NCI-H146 (cell line): ENCODE measurements at regions not wholly inside any gene's neighbourhood (a gene's known extent, or its start where the extent isn't known, plus 50 kb on each side); places are given as distances from the start of the nearest gene placed in this dataset.

Source experiments
- DNase-seq: peaks from one replicate; lab custom pipeline; 2025; lab: John Stamatoyannopoulos, UW

GRCh38 chr3:94512876-94513275 is 450.0 kb downstream of the NSUN3 start:
- DNase-seq = no peak

GRCh38 chr3:94513600-94513999 is 450.7 kb downstream of the NSUN3 start:
- DNase-seq = no peak

DNA sequence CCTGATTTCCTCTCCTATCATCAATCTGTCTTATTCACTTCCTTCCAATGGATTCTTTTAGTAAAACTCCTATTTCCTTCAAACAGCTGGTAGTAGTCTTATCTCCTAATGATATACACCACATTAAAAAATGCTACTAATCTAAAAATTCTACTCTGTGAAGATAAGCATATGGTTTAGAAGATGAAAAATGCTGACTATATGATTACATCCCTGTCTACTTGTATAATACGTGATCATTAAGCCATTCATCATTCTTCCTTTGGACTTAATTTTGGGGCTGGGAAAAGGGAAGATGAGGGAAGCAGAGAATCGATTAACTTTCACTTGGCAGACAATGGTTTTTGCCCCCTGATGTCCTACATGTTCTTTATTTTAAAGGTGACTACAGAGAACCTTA is 453.1 kb downstream of the NSUN3 start:
- no peak for DNase-seq

DNA sequence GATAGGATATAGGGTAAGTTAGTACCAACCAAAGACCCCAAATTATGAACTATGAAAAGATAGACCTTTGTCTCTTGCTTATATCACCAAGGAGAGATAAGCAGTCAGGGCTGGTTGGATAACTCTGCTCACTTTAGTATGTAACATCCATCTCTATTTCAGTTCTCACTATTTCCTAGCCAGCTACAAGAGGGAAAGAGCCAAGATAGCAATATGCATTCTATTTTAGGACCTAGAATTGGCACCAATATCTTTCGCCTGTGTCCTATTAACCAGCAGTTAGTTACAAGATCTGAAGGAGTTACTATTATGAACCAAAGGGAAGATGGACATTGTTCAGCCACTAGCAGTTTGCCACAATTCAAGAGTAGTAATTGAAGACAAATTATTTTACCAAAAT is 457.5 kb downstream of the NSUN3 start:
- no peak for DNase-seq

DNA sequence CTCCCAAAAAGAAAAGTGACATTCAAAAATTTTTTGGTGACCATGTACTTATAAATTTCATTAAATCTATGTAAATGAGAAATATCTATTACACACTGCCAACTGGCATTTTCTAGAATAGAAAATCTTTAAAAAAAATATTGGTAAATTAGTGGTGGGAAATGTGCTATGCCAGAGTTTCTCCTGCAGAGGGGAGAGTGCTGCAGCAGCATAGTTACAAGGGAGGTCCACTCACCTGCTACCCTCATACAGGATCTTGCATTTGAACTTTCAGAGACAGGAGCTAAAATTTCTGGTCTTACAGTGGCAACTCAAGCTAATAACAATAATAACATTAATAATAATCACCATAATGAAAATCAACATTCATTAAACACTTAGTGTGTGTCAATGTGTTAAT is 459.6 kb downstream of the NSUN3 start:
- DNase-seq = no peak

- DNase-seq = no peak
Observed at GRCh38 chr3:94524102-94524919, 461.4 kb downstream of the NSUN3 start.

DNA sequence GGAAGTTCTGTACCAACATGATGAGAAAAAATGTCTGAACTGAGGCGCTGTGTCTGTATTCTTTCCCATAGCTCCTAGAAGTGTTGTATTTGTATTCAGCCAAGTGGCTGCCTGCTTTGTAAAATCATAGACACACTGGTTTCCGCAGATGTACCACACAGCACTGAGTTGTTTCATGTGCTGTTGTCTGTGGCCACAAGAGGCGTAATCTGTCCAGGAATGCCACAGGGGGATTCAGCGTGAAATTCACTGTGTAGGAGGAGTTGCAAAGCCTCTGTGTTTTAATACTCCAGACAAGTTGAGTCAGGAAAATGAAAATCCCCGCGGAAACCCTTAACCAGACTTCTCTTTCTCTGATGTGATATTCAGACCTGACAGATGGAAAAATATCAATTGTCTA is 462.2 kb downstream of the NSUN3 start:
- no peak for DNase-seq

DNA sequence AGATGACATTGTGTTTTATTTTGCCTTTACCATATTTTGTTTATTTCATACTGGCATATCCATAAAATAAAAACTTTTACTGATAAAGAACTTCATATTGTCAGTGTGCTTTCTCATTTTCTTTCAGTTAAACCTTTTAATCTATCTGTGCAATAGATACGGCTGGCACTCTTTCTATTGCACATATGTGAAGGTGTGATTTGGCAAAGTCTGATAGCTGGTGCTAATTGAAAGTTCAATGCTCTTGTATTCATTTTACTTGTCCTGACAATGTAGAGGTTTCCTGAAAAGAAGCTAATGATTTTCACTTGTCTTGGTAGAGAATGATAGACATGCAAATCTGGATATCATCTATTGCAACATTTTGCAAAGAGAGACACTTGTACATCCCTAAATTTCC is 467.0 kb downstream of the NSUN3 start:
- no peak for DNase-seq

- DNase-seq = no peak
Observed at GRCh38 chr3:94532951-94533350, 470.1 kb downstream of the NSUN3 start.

DNA sequence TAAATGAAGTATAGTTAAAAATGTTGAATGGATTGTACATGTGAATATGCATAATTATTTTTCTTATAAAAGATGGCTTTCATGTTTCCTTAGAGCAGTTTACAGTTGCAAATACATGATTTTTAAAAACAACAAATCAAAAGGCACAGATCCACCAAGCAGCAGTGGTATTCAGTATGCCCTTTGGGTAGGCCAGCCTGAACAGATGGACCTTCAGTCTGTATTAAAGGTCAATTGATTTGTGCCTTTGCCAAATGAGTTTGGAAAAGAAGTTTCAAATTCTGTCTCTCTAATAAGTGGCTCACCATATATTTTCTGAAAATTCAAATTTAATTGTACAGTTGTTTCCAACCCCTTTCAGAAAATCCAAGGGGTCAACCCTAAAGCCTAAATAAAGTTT is 477.1 kb downstream of the NSUN3 start:
- no peak for DNase-seq

DNA sequence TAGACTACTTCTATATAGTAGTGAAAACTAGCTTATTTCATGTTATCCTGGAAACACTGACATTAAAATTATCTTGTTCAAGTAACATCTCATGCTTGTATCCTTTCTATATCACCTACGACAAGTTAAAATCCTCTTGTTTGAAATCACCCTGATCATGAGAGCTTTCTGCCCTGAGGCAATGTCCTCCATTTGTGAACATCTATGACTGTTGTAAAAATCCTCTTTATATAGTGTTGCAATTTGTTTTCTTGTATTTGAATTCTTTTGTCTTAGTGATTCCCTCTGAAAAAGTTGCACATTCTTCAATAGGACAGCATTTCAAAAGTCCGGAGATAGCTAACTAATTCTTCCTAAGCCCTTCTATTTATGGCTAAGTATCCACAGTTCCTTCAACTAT is 480.3 kb downstream of the NSUN3 start:
- DNase-seq = no peak

DNA sequence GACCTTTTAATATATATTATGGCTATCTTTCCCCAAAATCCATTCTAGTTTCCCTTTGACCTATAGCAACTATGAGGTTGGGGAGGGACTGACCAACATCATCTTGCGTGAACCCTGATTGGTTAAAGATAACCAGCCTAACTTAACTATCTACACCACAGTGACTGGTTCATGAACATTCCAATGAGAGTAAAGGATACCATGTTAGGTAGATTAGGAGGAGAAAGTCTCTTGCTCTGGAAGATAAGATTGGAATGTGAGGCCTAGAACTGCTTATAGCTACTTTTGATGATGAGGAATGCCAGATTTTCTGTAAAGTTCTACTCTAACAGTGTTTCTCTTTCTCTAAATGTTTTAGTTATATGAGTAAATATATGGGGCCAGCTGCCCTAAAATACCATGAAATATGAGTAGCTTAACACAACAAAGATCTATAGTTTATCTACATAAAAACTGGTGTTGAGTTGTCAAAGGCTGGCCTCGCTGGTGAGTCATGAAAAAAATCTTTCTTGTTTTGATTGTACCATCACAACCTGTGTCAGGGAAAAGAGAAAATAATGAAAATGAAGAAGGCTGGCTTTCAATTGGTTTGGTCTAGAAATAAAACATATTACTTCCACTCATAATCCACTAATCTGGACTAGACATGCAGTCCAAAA is 481.4 kb downstream of the NSUN3 start:
- no peak for DNase-seq

DNA sequence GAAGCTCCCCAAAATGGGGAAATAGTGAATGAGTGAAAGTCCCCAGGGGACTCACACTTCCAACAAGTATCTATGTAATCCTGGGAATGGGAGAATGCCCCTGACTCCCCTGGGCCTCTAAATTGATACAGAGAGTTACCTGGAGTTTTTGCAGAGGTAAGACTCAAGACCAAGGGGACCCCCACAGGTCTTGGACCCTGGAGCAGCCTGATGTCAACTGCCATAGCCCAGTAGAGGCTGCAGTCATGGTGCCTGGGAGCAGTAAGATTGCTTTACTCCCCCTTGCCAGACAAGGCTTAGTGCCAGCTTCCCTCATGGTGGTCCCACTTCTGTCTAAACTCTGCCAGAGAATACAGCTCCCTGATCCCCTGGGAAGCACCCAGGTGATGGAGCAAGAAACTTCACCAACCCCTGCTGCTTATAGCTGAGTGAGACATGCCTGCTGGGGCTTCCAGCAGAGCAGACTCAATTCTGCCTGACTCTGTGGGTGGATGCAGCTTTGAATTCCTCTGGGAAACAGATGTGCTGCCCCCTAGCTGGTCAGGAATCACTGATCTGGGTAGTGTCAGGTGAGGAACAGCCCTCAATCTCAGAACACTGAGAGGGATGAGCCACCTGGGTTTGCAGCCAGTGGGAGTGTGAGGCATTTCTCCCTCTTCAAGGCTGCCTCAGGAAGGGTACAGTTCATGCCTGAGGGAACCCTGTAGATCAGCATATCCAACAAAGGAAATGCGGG is 485.9 kb downstream of the NSUN3 start:
- DNase-seq = no peak

DNA sequence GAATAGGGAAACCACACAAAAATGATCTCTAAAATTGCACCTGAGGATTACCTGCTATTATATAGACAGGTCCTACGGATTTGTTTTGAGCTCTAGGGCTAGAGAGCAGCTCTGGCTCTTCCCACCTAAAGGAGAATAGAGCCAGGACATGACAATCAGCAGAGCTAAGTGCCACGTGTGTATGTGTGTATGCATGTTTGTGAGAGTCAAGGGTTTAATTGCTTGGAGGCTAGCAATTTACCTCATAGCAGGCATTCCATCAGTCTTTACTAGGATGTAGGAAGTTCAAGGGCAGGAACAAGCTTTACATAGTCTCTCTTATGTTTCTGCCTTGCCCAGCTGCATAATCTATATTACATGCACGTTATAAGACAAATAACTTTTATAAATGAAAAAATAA is 498.2 kb downstream of the NSUN3 start:
- no peak for DNase-seq

- DNase-seq = no peak
Observed at GRCh38 chr3:94564247-94564646, 501.4 kb downstream of the NSUN3 start.

- DNase-seq = no peak
Observed at GRCh38 chr3:94568041-94568440, 505.2 kb downstream of the NSUN3 start.

DNA sequence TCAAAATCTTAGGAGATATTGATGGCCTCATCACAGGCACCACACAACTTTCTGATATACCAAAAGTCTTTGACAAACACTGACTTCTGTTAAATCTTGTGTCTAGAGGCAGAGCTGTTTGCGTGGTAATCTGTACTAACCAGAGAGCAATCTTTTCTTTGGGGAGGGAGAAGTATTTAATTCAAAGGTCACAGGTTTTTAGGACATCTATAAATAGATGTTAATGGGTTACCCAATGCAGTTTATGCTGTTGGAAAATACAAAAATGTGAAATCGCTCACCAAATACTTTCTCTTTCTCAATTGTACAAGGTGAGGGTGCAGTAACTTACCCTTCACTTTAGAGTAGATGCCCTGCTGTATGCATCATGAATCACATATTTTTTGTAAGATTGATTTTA is 510.5 kb downstream of the NSUN3 start:
- no peak for DNase-seq

DNA sequence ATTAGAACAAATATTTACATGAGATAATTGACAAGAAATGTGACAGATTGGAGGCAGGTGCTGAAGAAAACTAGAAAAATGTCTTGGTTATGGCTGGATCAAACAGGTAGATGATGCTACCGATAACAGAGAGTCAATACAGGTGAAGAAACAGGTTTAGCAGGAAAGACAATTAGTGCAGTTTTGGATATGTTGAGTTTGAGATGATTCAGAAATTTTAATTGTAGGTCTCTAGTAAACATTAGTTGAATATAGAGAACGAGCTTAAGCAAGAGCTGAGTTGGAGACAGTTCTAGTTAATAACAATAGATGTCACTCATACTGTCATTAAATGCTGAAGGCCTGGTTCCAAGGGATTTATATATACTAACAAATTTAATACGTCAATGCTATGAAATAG is 524.4 kb downstream of the NSUN3 start:
- no peak for DNase-seq

GRCh38 chr3:94593526-94594150 is 530.8 kb downstream of the NSUN3 start:
- DNase-seq = no peak

DNA sequence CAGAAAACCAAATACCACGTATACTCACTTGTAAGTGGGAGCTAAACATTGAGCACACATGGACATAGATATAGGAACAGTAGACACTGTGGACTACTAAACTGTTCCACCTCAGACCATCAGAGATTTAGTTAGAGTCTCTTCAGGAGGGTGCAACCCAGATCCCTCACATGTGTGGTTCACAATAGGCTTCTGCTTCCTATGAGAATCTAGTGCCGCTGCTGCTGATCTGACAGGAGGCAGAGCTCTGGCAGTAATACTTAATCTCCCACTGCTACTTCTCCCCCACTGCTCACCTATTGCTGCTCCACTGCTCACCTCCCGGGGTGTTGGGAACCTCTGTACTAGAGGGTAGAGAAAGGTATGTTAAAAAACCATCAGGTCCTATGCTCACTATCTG is 533.3 kb downstream of the NSUN3 start:
- no peak for DNase-seq

- DNase-seq = no peak
Observed at GRCh38 chr3:94596887-94597566, 534.2 kb downstream of the NSUN3 start.

DNA sequence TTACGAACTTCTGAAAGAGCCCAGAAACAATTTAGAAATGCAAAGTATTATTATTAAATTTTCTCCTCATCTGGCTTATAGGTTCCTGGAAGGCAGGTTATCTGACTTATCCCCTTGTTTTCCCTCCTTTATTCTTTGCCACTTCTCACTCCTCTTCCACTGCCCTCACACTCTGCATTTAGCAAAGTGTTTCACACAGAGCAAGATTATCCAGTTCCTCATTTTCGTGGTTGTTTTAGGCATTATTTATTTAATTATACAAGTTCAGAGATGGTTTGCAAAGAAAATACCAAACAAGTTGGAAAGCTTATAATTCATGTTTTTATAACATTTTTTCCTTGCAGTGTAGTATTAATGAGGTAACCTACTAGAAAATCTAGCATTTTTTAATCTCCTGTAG is 544.9 kb downstream of the NSUN3 start:
- no peak for DNase-seq
